Bronchial epithelial cell (primary cell): ENCODE measurements at regions not wholly inside any gene's neighbourhood (a gene's known extent, or its start where the extent isn't known, plus 50 kb on each side); places are given as distances from the start of the nearest gene placed in this dataset.

Source experiments
- DNase-seq: peaks from one replicate; pipeline ENCODE4 v3.0.0-alpha.2; 2010; ENCODE audit warnings: low read depth
- FAIRE-seq: peaks from 2 replicates; lab custom pipeline; 2011; peaks lifted over from hg19 to GRCh38; lab: Jason Lieb, UNC
- H3K27me3 ChIP-seq: 2 replicates; pipeline ENCODE4 v1.5.1; 2011; ENCODE audit warnings: low read length; ENCODE audit not compliant: control insufficient read depth, insufficient read depth
- H3K36me3 ChIP-seq: 2 replicates; pipeline ENCODE4 v1.5.1; 2011; ENCODE audit warnings: low read length; ENCODE audit not compliant: control insufficient read depth, insufficient read depth
- H3K4me3 ChIP-seq: 2 replicates; pipeline ENCODE4 v1.5.1; 2011; ENCODE audit warnings: mild to moderate bottlenecking, low read depth, low read length, control low read depth
- CTCF ChIP-seq: IDR thresholded peaks from 2 replicates; pipeline ENCODE4 v1.5.1; 2011; ENCODE audit warnings: mild to moderate bottlenecking, moderate library complexity, low read length, control low read depth, inconsistent platforms; ENCODE audit not compliant: insufficient read depth, severe bottlenecking

GRCh38 chrX:20477836-20478524 is 211.3 kb upstream of the RPS6KA3 start:
- Histone ChIP-seq H3K36me3 (no peaks in the 10 kb centered on the region), H3K27me3 (no peaks in the 10 kb centered on the region), H3K4me3 (no peak overlapping the region)
- DNase-seq, result no peak
- no peak for TF ChIP-seq CTCF
- peak; percentile 66 for FAIRE-seq

GRCh38 chrX:20477219-20477618 is 210.5 kb upstream of the RPS6KA3 start:
- no peaks in the 10 kb centered on the region for H3K36me3 ChIP-seq

GRCh38 chrX:20472620-20473258 is 206.0 kb upstream of the RPS6KA3 start:
- no peaks in the 10 kb centered on the region for H3K36me3 ChIP-seq
- no peaks in the 10 kb centered on the region for H3K27me3 ChIP-seq
- FAIRE-seq (no peak), DNase-seq (no peak)
- no peak overlapping the region for H3K4me3 ChIP-seq
- no peak for TF ChIP-seq CTCF

More at GRCh38 chrX:20477219-20477618, 210.5 kb upstream of the RPS6KA3 start:
- Histone ChIP-seq H3K27me3 (no peaks in the 10 kb centered on the region), H3K4me3 (no peak overlapping the region)
- FAIRE-seq (no peak), DNase-seq (no peak)
- TF ChIP-seq CTCF, result no peak

- no peaks in the 10 kb centered on the region for H3K27me3 ChIP-seq
- FAIRE-seq (no peak), DNase-seq (no peak)
- TF ChIP-seq CTCF, result no peak
- no peaks in the 10 kb centered on the region for H3K36me3 ChIP-seq
- no peak overlapping the region for H3K4me3 ChIP-seq
Observed at GRCh38 chrX:20472148-20472547, 205.4 kb upstream of the RPS6KA3 start.

DNA sequence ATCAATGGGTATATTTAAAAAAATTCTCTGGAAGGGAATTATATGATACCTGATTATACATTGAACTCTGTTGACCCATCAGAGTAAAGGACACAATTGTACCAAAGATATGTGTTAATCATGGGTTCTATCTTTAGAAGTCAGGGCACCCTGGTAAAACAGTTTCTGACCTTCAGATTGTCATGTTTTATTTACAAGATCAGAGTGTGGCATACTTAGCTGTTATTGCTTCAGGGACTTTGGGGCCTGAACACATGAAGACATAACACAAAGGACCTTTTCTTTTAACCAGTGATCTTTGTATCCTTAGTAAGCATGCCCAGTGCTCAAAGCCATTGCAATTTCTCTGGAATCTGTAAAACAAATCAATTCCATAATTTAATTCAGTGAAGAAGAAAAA is 204.8 kb upstream of the RPS6KA3 start:
- Histone ChIP-seq H3K4me3 (no peak overlapping the region), H3K27me3 (no peaks in the 10 kb centered on the region), H3K36me3 (no peaks in the 10 kb centered on the region)
- no peak for TF ChIP-seq CTCF
- DNase-seq (no peak), FAIRE-seq (no peak)
